Lower leg skin (tissue), 3 donors: ENCODE measurements at regions not wholly inside any gene's neighbourhood (a gene's known extent, or its start where the extent isn't known, plus 50 kb on each side); places are given as distances from the start of the nearest gene placed in this dataset.

Experiments used
- CTCF ChIP-seq, 3 donors: fragments of 450-650 bp; IDR thresholded peaks; one replicate each; pipeline ENCODE4 v1.5.1; 2016; ENCODE audit warnings: antibody characterized with exemption in 3 of 3, mild to moderate bottlenecking in 3 of 3, moderate library complexity in 2 of 3
- POLR2A ChIP-seq, 2 donors: fragments of 450-650 bp; IDR thresholded peaks; one replicate each; pipeline ENCODE4 v1.6.1; 2016 to 2017; ENCODE audit warnings: antibody characterized with exemption in 2 of 2, mild to moderate bottlenecking in 1 of 2, moderate library complexity in 1 of 2

GRCh38 chr14:38074081-38074480, 133.6 kb upstream of the SSTR1 start:
- TF ChIP-seq CTCF (IDR thresholded peaks at IDR 0.05) (no peak), POLR2A (IDR thresholded peaks at IDR 0.05) (no peak)
